ENCODE measurements at regions not wholly inside any gene's neighbourhood (a gene's known extent, or its start where the extent isn't known, plus 50 kb on each side); places are given as distances from the start of the nearest gene placed in this dataset.
A peak's percentile ranks its signal among the peaks of the same experiment; 100 is the strongest.

- no peak overlapping the region for H3K4me3 ChIP-seq (ENCODE audit: low read depth, low read length, poor library complexity, severe bottlenecking)
- no TSS peak for BruUV-seq (replicated peaks)
- 0 out of 2 replicates have a peak overlapping the region, but pooled peaks have one; percentile 20 for H3K4me2 ChIP-seq (ENCODE audit: low read length)
- ChIA-PET POLR2A (no interaction called here), CTCF (ENCODE audit: unreplicated experiment) (no interaction called here)
- peak; percentile 22 for DNase-seq (ENCODE audit: low spot score)
- H3K27ac ChIP-seq (ENCODE audit: low read depth, low read length, poor library complexity, severe bottlenecking) = no peak overlapping the region
- H4K20me1 ChIP-seq (ENCODE audit: insufficient read depth, low read length) = no peaks in the 10 kb centered on the region
- TF ChIP-seq CTCF (conservative IDR thresholded peaks at IDR 0.05; ENCODE audit: low read length) (no peak), EZH2phosphoT487 (IDR thresholded peaks at IDR 0.05; ENCODE audit: borderline replicate concordance, low read depth, low read length) (no peak)
- no peaks in the 10 kb centered on the region for H3K9me2 ChIP-seq (ENCODE audit: insufficient read depth, low read length)
- H3K79me2 ChIP-seq (ENCODE audit: insufficient read depth, low read depth, low read length) = no peaks in the 10 kb centered on the region
- intact Hi-C loops (cut with micrococcal nuclease; ENCODE audit: unreplicated experiment) = no loop called here
- no peaks in the 10 kb centered on the region for H3K4me1 ChIP-seq (ENCODE audit: insufficient read depth, low read length, poor library complexity, severe bottlenecking)
- no peaks in the 10 kb centered on the region for H3K9me3 ChIP-seq (ENCODE audit: low read length)
- no peak overlapping the region for H2AFZ ChIP-seq (ENCODE audit: low read length)
- no peaks in the 10 kb centered on the region for H3K36me3 ChIP-seq (ENCODE audit: insufficient read depth, low read length)
Measured at GRCh38 chr18:77632758-77633157, 383.1 kb downstream of the GALR1 start.

GRCh38 chr18:77634494-77634893, 384.8 kb downstream of the GALR1 start:
- Histone ChIP-seq H3K9me3 (ENCODE audit: low read length) (no peaks in the 10 kb centered on the region), H2AFZ (ENCODE audit: low read length) (no peak overlapping the region), H3K27ac (ENCODE audit: low read depth, low read length, poor library complexity, severe bottlenecking) (no peak overlapping the region), H3K4me1 (ENCODE audit: insufficient read depth, low read length, poor library complexity, severe bottlenecking) (no peaks in the 10 kb centered on the region), H3K79me2 (ENCODE audit: insufficient read depth, low read depth, low read length) (no peaks in the 10 kb centered on the region), H3K36me3 (ENCODE audit: insufficient read depth, low read length) (no peaks in the 10 kb centered on the region), H3K4me2 (ENCODE audit: low read length) (no peak overlapping the region), H3K9me2 (ENCODE audit: insufficient read depth, low read length) (no peaks in the 10 kb centered on the region), H3K4me3 (ENCODE audit: low read depth, low read length, poor library complexity, severe bottlenecking) (no peak overlapping the region), H4K20me1 (ENCODE audit: insufficient read depth, low read length) (no peaks in the 10 kb centered on the region)
- CTCF ChIA-PET (ENCODE audit: unreplicated experiment) = no interaction called here
- intact Hi-C loops (cut with micrococcal nuclease; ENCODE audit: unreplicated experiment) = no loop called here
- TF ChIP-seq EZH2phosphoT487 (IDR thresholded peaks at IDR 0.05; ENCODE audit: borderline replicate concordance, low read depth, low read length) = no peak
- no peak for TF ChIP-seq CTCF (conservative IDR thresholded peaks at IDR 0.05; ENCODE audit: low read length)
- no TSS peak for BruUV-seq (replicated peaks)
- POLR2A ChIA-PET = no interaction called here
- DNase-seq (ENCODE audit: low spot score) = no peak

DNA sequence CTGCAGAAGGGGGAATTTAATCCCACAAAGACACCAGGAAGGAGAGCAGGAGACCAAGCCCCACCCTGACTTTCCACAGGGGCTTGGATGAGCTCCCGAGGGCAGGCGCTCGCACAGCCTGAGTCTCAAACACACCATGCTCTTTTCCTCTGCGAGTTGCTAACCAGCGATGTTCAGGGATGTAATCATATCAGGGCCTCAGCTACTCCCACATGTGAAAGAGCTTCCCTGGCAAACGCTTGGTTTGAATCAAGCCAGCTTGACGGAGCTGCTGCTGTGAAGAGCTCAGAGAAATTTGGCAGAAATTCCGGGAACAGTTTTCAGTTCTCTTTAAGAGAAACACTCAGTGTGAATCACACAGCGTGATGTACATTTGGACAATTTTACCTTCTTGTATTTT, 385.8 kb downstream of the GALR1 start:
- H4K20me1 ChIP-seq (ENCODE audit: insufficient read depth, low read length) = no peaks in the 10 kb centered on the region
- no peaks in the 10 kb centered on the region for H3K36me3 ChIP-seq (ENCODE audit: insufficient read depth, low read length)
- H3K79me2 ChIP-seq (ENCODE audit: insufficient read depth, low read depth, low read length) = no peaks in the 10 kb centered on the region
- no peak for TF ChIP-seq CTCF (conservative IDR thresholded peaks at IDR 0.05; ENCODE audit: low read length)
- TF ChIP-seq EZH2phosphoT487 (IDR thresholded peaks at IDR 0.05; ENCODE audit: borderline replicate concordance, low read depth, low read length) = no peak
- BruUV-seq (replicated peaks) = no TSS peak
- no peak overlapping the region for H2AFZ ChIP-seq (ENCODE audit: low read length)
- H3K4me3 ChIP-seq (ENCODE audit: low read depth, low read length, poor library complexity, severe bottlenecking) = no peak overlapping the region
- ChIA-PET CTCF (ENCODE audit: unreplicated experiment) (no interaction called here), POLR2A (no interaction called here)
- no peak overlapping the region for H3K4me2 ChIP-seq (ENCODE audit: low read length)
- DNase-seq (ENCODE audit: low spot score) = no peak
- intact Hi-C loops (cut with micrococcal nuclease; ENCODE audit: unreplicated experiment) = no loop called here
- H3K4me1 ChIP-seq (ENCODE audit: insufficient read depth, low read length, poor library complexity, severe bottlenecking) = no peaks in the 10 kb centered on the region
- H3K27ac ChIP-seq (ENCODE audit: low read depth, low read length, poor library complexity, severe bottlenecking) = no peak overlapping the region
- no peaks in the 10 kb centered on the region for H3K9me3 ChIP-seq (ENCODE audit: low read length)
- H3K9me2 ChIP-seq (ENCODE audit: insufficient read depth, low read length) = no peaks in the 10 kb centered on the region
